Activated CD8-positive, alpha-beta memory T cell treated with anti-CD3 and anti-CD28 coated beads for 36 hours (primary cell): ENCODE measurements at regions not wholly inside any gene's neighbourhood (a gene's known extent, or its start where the extent isn't known, plus 50 kb on each side); places are given as distances from the start of the nearest gene placed in this dataset.
"Not testable (repeated sequence)": the region's sequence is repeated elsewhere in the genome, so short reads cannot be mapped to it uniquely, and the experiment has no call there.

Experiments used
- CTCF ChIA-PET: fragments of 350-600 bp; sonication (Branson Sonifier 250); formaldehyde crosslinking; loops from one replicate; lab custom pipeline; 2021; ENCODE audit warnings: antibody characterized with exemption; lab: Charles Lee
- POLR2A ChIA-PET: fragments of 350-600 bp; sonication (Branson Sonifier 250); formaldehyde crosslinking; loops from one replicate; lab custom pipeline; 2021; ENCODE audit warnings: antibody characterized with exemption; lab: Charles Lee

GRCh38 chrX:131850964-131851363 lies 172.1 kb upstream of the STK26 start:
- POLR2A ChIA-PET, result not testable (repeated sequence)

GRCh38 chrX:131853440-131853839 lies 169.7 kb upstream of the STK26 start:
- ChIA-PET CTCF (no interaction called here), POLR2A (no interaction called here)

More at GRCh38 chrX:131850964-131851363, 172.1 kb upstream of the STK26 start:
- CTCF ChIA-PET, result not testable (repeated sequence)

GRCh38 chrX:131854581-131854980 lies 168.5 kb upstream of the STK26 start:
- ChIA-PET CTCF (no interaction called here), POLR2A (no interaction called here)

GRCh38 chrX:131861088-131861787 lies 161.9 kb upstream of the STK26 start:
- ChIA-PET CTCF (no interaction called here), POLR2A (no interaction called here)

GRCh38 chrX:131862321-131862720 lies 160.8 kb upstream of the STK26 start:
- POLR2A ChIA-PET, result no interaction called here
- CTCF ChIA-PET, result no interaction called here

GRCh38 chrX:131869182-131869581 lies 153.9 kb upstream of the STK26 start:
- POLR2A ChIA-PET, result interaction anchor here (0.6 kb wide), 1 partner anchor 191 kb away, joined by 4 read pairs; no protein-coding TSS in a partner anchor
- CTCF ChIA-PET, result interaction anchor here (0.6 to 0.7 kb wide), 2 partner anchors 80 to 771 kb away, joined by 3 read pairs; no protein-coding TSS in a partner anchor

- POLR2A ChIA-PET, result no interaction called here
These were observed 148.8 kb upstream of the STK26 start for GRCh38 chrX:131874300-131874699.

GRCh38 chrX:131875827-131876226 lies 147.3 kb upstream of the STK26 start:
- POLR2A ChIA-PET, CTCF ChIA-PET: not testable (repeated sequence)

More at GRCh38 chrX:131874300-131874699, 148.8 kb upstream of the STK26 start:
- CTCF ChIA-PET, result no interaction called here

GRCh38 chrX:131881194-131881593 lies 141.9 kb upstream of the STK26 start:
- ChIA-PET POLR2A (no interaction called here), CTCF (no interaction called here)

GRCh38 chrX:131885042-131885441 lies 138.1 kb upstream of the STK26 start:
- POLR2A ChIA-PET, result not testable (repeated sequence)

GRCh38 chrX:131893857-131894256 lies 129.2 kb upstream of the STK26 start:
- POLR2A ChIA-PET, CTCF ChIA-PET: not testable (repeated sequence)

More at GRCh38 chrX:131885042-131885441, 138.1 kb upstream of the STK26 start:
- CTCF ChIA-PET, result not testable (repeated sequence)

GRCh38 chrX:131894995-131895394 lies 128.1 kb upstream of the STK26 start:
- CTCF ChIA-PET, result no interaction called here
- POLR2A ChIA-PET, result no interaction called here

GRCh38 chrX:131895807-131896206 lies 127.3 kb upstream of the STK26 start:
- ChIA-PET CTCF (no interaction called here), POLR2A (interaction anchor here (0.6 kb wide), 1 partner anchor 1587 kb away, joined by 5 read pairs; no protein-coding TSS in a partner anchor)

- ChIA-PET POLR2A (no interaction called here), CTCF (no interaction called here)
These were observed 121.6 kb upstream of the STK26 start for GRCh38 chrX:131901546-131901945.

- POLR2A ChIA-PET, result no interaction called here
These were observed 115.4 kb upstream of the STK26 start for GRCh38 chrX:131907488-131908314.

GRCh38 chrX:131910586-131910985 lies 112.5 kb upstream of the STK26 start:
- POLR2A ChIA-PET, result no interaction called here
- CTCF ChIA-PET, result no interaction called here

More at GRCh38 chrX:131907488-131908314, 115.4 kb upstream of the STK26 start:
- CTCF ChIA-PET, result no interaction called here

- CTCF ChIA-PET, result no interaction called here
- POLR2A ChIA-PET, result no interaction called here
These were observed 107.6 kb upstream of the STK26 start for GRCh38 chrX:131915488-131915887.

GRCh38 chrX:131917588-131917987 lies 105.5 kb upstream of the STK26 start:
- ChIA-PET CTCF (no interaction called here), POLR2A (no interaction called here)

- ChIA-PET POLR2A (no interaction called here), CTCF (no interaction called here)
These were observed 104.3 kb upstream of the STK26 start for GRCh38 chrX:131918839-131919238.

- ChIA-PET POLR2A (no interaction called here), CTCF (no interaction called here)
These were observed 99.4 kb upstream of the STK26 start for GRCh38 chrX:131923614-131924250.
